Fibroblast of mammary gland (primary cell): ENCODE measurements at regions not wholly inside any gene's neighbourhood (a gene's known extent, or its start where the extent isn't known, plus 50 kb on each side); places are given as distances from the start of the nearest gene placed in this dataset.
"Not testable (repeated sequence)": the region's sequence is repeated elsewhere in the genome, so short reads cannot be mapped to it uniquely, and the experiment has no call there.

ENCODE experiments used
- DNase-seq: peaks from one replicate; pipeline ENCODE4 v3.0.0-alpha.2; 2010; ENCODE audit warnings: low read depth
- H3K4me3 ChIP-seq: 2 replicates; pipeline ENCODE4 v1.5.1; 2011; ENCODE audit warnings: low read depth, mild to moderate bottlenecking, low read length, moderate library complexity; ENCODE audit not compliant: control insufficient read depth
- CTCF ChIP-seq: conservative IDR thresholded peaks from 2 replicates; pipeline ENCODE4 v1.5.1; 2011; ENCODE audit warnings: low read depth, low read length, inconsistent platforms; ENCODE audit not compliant: control insufficient read depth, insufficient read depth

GRCh38 chr14:106610691-106611090, 1084.3 kb downstream of the TMEM121 start:
- TF ChIP-seq CTCF = no peak
- H3K4me3 ChIP-seq = no peak overlapping the region
- no peak for DNase-seq

GRCh38 chr14:106613256-106613655, 1086.9 kb downstream of the TMEM121 start:
- H3K4me3 ChIP-seq = no peak overlapping the region
- no peak for DNase-seq

GRCh38 chr14:106618471-106618951, 1092.1 kb downstream of the TMEM121 start:
- TF ChIP-seq CTCF = peak; percentile 21
- not testable (repeated sequence) for DNase-seq, H3K4me3 ChIP-seq

More at GRCh38 chr14:106613256-106613655, 1086.9 kb downstream of the TMEM121 start:
- no peak for TF ChIP-seq CTCF

- TF ChIP-seq CTCF = no peak
- no peak for DNase-seq
Observed at GRCh38 chr14:106619606-106620005, 1093.2 kb downstream of the TMEM121 start.

GRCh38 chr14:106620368-106620767, 1094.0 kb downstream of the TMEM121 start:
- DNase-seq = no peak
- no peak for TF ChIP-seq CTCF
- no peak overlapping the region for H3K4me3 ChIP-seq

More at GRCh38 chr14:106619606-106620005, 1093.2 kb downstream of the TMEM121 start:
- no peak overlapping the region for H3K4me3 ChIP-seq

- TF ChIP-seq CTCF = no peak
- no peak overlapping the region for H3K4me3 ChIP-seq
- no peak for DNase-seq
Observed at GRCh38 chr14:106622200-106622745, 1095.9 kb downstream of the TMEM121 start.

GRCh38 chr14:106625186-106625585, 1098.8 kb downstream of the TMEM121 start:
- no peak overlapping the region for H3K4me3 ChIP-seq
- no peak for TF ChIP-seq CTCF
- DNase-seq = no peak

- not testable (repeated sequence) for H3K4me3 ChIP-seq, DNase-seq
Observed at GRCh38 chr14:106626469-106626868, 1100.1 kb downstream of the TMEM121 start.

- not testable (repeated sequence) for DNase-seq, H3K4me3 ChIP-seq
Observed at GRCh38 chr14:106626942-106627588, 1100.7 kb downstream of the TMEM121 start.
